ENCODE measurements at regions not wholly inside any gene's neighbourhood (a gene's known extent, or its start where the extent isn't known, plus 50 kb on each side); places are given as distances from the start of the nearest gene placed in this dataset.
"Not testable (repeated sequence)": the region's sequence is repeated elsewhere in the genome, so short reads cannot be mapped to it uniquely, and the experiment has no call there.

DNA sequence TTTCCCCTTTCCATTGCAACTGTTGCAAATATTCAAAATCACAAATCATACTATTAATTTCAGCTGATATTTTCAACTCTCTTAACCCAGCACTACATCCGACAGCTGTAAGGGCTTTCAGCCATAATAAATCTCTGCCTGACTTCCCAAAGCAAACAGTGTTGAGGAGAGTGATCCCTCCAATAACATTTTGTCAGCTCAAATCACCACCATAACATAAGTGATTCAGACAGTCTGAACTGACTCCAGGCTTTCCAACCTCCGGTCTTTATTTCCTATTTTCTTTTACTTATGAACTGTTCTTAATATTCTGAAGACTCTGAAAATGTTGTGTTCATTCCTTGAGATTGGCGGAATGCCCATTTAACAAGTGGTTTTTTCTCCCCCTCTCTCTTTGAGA lies 1085.9 kb downstream of the GATA3 start:
- no peak for DNase-seq
- H3K36me3 ChIP-seq = no peaks in the 10 kb centered on the region

DNA sequence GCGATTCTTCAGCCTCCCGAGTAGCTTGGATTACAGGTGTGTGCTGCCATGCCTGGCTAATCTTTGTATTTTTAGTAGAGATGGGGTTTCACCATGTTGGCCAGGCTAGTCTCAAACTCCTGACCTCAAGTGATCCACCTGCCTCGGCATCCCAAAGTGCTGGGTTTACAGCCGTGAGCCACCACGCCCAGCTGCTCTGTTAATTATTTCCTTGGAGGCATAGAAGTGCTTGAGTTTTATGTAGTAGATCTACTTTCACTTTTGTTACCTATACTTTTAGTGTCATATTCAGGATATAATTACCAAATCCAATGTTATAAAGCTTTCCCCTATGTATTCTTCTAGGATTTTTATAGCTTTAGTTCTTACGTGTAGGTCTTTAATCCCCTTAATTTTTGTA lies 1093.0 kb downstream of the GATA3 start:
- Histone ChIP-seq H3K4me3 (no peak overlapping the region), H3K36me3 (no peaks in the 10 kb centered on the region), H3K4me1 (no peaks in the 10 kb centered on the region)

More for the DNA sequence above, 1085.9 kb downstream of the GATA3 start:
- intact Hi-C loops (cut with DNase I; ENCODE audit: low total_unique reads) = no loop called here
- Histone ChIP-seq H3K27ac (no peak overlapping the region), H3K9me3 (no peaks in the 10 kb centered on the region), H3K4me3 (no peak overlapping the region), H3K27me3 (no peaks in the 10 kb centered on the region), H3K4me1 (no peaks in the 10 kb centered on the region)
- TF ChIP-seq, protein P1, sequence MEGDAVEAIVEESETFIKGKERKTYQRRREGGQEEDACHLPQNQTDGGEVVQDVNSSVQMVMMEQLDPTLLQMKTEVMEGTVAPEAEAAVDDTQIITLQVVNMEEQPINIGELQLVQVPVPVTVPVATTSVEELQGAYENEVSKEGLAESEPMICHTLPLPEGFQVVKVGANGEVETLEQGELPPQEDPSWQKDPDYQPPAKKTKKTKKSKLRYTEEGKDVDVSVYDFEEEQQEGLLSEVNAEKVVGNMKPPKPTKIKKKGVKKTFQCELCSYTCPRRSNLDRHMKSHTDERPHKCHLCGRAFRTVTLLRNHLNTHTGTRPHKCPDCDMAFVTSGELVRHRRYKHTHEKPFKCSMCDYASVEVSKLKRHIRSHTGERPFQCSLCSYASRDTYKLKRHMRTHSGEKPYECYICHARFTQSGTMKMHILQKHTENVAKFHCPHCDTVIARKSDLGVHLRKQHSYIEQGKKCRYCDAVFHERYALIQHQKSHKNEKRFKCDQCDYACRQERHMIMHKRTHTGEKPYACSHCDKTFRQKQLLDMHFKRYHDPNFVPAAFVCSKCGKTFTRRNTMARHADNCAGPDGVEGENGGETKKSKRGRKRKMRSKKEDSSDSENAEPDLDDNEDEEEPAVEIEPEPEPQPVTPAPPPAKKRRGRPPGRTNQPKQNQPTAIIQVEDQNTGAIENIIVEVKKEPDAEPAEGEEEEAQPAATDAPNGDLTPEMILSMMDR (IDR thresholded peaks at IDR 0.05) = no peak

DNA sequence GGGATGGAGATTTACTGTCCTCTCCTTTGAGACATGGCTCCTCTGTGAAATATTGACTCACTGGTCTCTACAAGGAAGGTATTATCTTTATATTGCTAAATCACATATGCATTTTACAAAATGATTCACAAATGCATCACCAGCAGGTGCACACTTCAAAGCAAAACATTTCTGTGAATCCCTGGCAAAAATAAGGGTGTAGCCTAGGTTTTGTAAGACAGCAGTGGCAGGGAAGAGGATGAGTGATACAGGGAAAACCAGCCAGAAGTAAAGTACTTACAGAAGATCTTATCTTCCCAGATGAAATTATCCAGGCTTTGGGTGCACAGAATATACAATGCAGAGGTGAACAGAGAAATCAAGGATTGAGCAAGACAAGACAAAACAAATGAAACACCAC lies 1094.6 kb downstream of the GATA3 start:
- intact Hi-C loops (cut with DNase I; ENCODE audit: low total_unique reads) = no loop called here
- TF ChIP-seq, protein P1 (IDR thresholded peaks at IDR 0.05) = no peak
- H3K27ac ChIP-seq = no peak overlapping the region
- H3K9me3 ChIP-seq = no peaks in the 10 kb centered on the region
- DNase-seq = no peak
- no peaks in the 10 kb centered on the region for H3K27me3 ChIP-seq
- no peak overlapping the region for H3K4me3 ChIP-seq
- H3K36me3 ChIP-seq = no peaks in the 10 kb centered on the region
- H3K4me1 ChIP-seq = no peaks in the 10 kb centered on the region

More for the DNA sequence above, 1093.0 kb downstream of the GATA3 start:
- Histone ChIP-seq H3K9me3 (no peaks in the 10 kb centered on the region), H3K27ac (no peak overlapping the region), H3K27me3 (no peaks in the 10 kb centered on the region)
- intact Hi-C loops (cut with DNase I; ENCODE audit: low total_unique reads) = no loop called here
- no peak for DNase-seq
- TF ChIP-seq, protein P1 (IDR thresholded peaks at IDR 0.05) = no peak

DNA sequence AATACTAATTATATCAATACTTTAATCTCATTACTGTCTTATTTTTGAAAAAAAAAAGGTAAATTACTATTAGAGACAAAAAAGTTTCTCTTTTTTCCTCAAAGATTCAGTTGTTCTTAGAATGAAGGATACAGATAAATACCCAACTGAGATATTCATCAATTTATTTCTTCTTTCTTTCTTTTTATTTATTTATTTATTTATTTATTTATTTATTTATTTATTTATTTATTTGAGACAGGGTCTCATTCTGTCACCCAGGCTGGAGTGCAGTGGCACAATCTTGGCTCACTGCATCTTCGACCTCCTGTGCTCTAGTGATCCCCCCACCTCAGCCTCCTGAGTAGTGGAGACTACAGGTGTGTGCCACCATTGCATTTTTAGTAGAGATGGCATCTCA lies 1098.6 kb downstream of the GATA3 start:
- H3K27me3 ChIP-seq; H3K9me3 ChIP-seq; H3K27ac ChIP-seq; DNase-seq; H3K36me3 ChIP-seq; H3K4me3 ChIP-seq; intact Hi-C loops (cut with DNase I; ENCODE audit: low total_unique reads); H3K4me1 ChIP-seq: not testable (repeated sequence)

DNA sequence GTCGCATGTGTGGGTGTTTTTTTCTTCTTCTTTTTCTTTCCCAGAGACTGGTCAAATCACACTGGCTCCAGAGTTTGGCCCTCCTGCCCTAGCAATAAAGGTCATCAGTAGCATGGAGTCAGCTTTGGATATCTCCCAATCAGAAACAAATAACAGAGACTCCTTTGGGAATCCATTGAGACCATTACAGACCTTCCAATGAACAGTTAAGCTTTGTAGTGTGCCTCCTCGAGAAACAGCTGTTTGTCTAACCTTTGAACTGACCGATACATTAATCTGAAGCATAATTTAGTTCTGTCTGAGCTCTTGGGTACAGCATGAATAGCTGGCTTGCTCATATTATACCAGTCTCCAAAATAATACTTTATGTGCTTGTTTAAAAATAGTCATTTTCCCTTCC lies 1103.2 kb downstream of the GATA3 start:
- H3K27me3 ChIP-seq = no peaks in the 10 kb centered on the region
- H3K27ac ChIP-seq = no peak overlapping the region
- no peaks in the 10 kb centered on the region for H3K4me1 ChIP-seq
- no peaks in the 10 kb centered on the region for H3K36me3 ChIP-seq
- H3K4me3 ChIP-seq = no peak overlapping the region
- TF ChIP-seq, protein P1 (IDR thresholded peaks at IDR 0.05) = no peak
- no peak for DNase-seq
- H3K9me3 ChIP-seq = peaks cover 0 to 7% (median 0%) of the 10 kb centered on the region in 3 donors
- intact Hi-C loops (cut with DNase I; ENCODE audit: low total_unique reads) = no loop called here

DNA sequence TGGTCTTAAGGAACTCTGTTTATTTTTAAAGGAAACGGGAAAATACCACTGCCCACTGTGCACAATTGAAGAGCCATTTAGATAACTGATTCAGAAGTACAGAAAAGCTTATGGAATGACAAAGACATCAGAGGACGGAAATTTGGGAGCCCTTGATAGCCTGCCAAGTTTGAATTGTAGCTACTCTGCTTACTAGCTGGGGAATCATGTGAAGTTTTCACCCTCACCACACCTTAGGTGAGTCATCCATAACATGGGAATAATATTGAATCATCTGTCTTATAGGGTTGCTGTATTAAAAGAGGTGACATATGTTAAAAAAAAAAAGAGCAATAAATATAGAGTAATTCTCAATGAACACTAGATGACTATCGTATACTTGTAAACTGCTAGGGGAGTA lies 1104.2 kb downstream of the GATA3 start:
- Histone ChIP-seq H3K9me3 (peaks cover 0 to 7% (median 0%) of the 10 kb centered on the region in 3 donors), H3K4me3 (no peak overlapping the region), H3K27me3 (no peaks in the 10 kb centered on the region), H3K4me1 (no peaks in the 10 kb centered on the region), H3K36me3 (no peaks in the 10 kb centered on the region), H3K27ac (no peak overlapping the region)
- DNase-seq = no peak
- intact Hi-C loops (cut with DNase I; ENCODE audit: low total_unique reads) = no loop called here
- TF ChIP-seq, protein P1 (IDR thresholded peaks at IDR 0.05) = no peak

All from tibial artery (tissue), 4 donors.